ENCODE measurements at regions not wholly inside any gene's neighbourhood (a gene's known extent, or its start where the extent isn't known, plus 50 kb on each side); places are given as distances from the start of the nearest gene placed in this dataset.
A peak's percentile ranks its signal among the peaks of the same experiment; 100 is the strongest.

DNA sequence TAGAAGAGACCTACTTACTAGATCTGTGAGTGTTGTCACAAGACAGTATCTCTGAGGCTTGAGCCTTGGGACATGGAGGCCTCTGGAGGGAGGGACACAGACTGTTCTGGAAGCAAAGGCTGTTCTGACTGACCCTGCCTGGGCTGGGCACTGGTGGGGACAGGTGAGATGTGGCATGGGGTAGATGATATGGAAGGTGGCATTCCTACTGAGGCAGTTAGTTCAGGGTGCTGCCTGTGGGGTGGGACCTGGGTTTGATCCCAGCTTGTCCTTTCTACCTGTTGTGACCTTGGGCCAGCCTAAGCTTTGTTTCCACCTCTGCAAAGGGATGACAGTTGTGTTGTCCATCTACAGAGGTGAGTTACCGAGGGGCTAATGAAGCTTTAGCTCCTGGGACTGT lies 140.2 kb downstream of the C9orf50 start:
- H3K27me3 ChIP-seq (replicated peaks; ENCODE audit: insufficient read depth) = no peaks in the 10 kb centered on the region
- no peaks in the 10 kb centered on the region for H3K9me3 ChIP-seq
- H3K36me3 ChIP-seq = no peaks in the 10 kb centered on the region
- no peak for ATAC-seq (ENCODE audit: insufficient number of reproducible peaks, low FRiP score, low read depth)
- H3K4me3 ChIP-seq = no peak overlapping the region
- TF ChIP-seq, protein P1, sequence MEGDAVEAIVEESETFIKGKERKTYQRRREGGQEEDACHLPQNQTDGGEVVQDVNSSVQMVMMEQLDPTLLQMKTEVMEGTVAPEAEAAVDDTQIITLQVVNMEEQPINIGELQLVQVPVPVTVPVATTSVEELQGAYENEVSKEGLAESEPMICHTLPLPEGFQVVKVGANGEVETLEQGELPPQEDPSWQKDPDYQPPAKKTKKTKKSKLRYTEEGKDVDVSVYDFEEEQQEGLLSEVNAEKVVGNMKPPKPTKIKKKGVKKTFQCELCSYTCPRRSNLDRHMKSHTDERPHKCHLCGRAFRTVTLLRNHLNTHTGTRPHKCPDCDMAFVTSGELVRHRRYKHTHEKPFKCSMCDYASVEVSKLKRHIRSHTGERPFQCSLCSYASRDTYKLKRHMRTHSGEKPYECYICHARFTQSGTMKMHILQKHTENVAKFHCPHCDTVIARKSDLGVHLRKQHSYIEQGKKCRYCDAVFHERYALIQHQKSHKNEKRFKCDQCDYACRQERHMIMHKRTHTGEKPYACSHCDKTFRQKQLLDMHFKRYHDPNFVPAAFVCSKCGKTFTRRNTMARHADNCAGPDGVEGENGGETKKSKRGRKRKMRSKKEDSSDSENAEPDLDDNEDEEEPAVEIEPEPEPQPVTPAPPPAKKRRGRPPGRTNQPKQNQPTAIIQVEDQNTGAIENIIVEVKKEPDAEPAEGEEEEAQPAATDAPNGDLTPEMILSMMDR (IDR thresholded peaks at IDR 0.05) = no peak
- H3K4me1 ChIP-seq (ENCODE audit: control insufficient read depth in 1 of 2, low read depth in 2 of 2) = peaks cover 36 to 62% of the 10 kb centered on the region in 2 donors
- peak overlapping the region; percentile 99 to 100 for H3K27ac ChIP-seq
- DNase-seq (ENCODE audit: low spot score) = no peak

DNA sequence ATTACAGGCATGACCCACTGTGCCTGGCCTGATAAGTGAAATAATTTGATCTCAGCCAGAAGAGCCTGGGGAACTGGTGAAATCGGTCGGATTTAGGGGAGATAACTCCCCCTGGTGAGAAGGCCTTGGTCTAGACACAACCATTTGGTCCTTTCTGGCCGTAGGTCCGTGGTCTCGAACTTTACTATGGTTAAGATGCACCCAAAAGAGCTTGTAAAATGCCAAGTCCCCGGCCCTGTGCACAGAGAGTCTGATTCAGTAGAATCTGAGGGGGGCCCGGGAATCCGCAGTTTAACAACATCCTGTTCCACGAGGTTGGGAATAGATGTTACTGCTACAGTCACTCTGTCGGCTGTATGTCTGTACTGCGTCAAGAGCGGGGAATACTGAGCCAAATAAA lies 140.7 kb downstream of the C9orf50 start:
- no peak overlapping the region for H3K4me3 ChIP-seq
- DNase-seq (ENCODE audit: low spot score) (no peak), ATAC-seq (ENCODE audit: insufficient number of reproducible peaks, low FRiP score, low read depth) (no peak)
- no peaks in the 10 kb centered on the region for H3K36me3 ChIP-seq
- peak overlapping the region; percentile 99 to 100 for H3K27ac ChIP-seq
- peaks cover 32 to 57% of the 10 kb centered on the region in 2 donors for H3K4me1 ChIP-seq (ENCODE audit: control insufficient read depth in 1 of 2, low read depth in 2 of 2)
- H3K27me3 ChIP-seq (replicated peaks; ENCODE audit: insufficient read depth) = no peaks in the 10 kb centered on the region
- TF ChIP-seq, protein P1 (IDR thresholded peaks at IDR 0.05) = peak; percentile 17
- H3K9me3 ChIP-seq = no peaks in the 10 kb centered on the region

DNA sequence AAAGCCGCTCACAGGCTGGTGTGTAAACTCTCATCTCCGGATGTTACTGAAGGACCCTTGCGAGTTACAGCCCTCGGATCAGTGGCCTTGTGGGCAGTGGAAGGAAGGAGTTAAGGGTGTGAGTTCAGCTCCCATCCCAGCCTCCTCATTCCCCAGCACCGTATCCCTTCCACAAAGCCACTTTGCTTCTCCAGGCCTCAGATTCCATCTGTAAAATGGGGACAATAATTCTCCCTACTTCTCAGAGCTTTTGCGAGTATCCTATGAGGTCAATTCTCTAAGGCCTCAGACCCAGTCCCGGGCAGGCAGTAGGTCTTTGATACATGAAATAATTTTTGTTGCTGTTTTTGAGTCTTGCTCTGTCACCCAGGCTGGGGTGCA lies 141.3 kb downstream of the C9orf50 start:
- Histone ChIP-seq H3K4me3 (no peak overlapping the region), H3K27me3 (replicated peaks; ENCODE audit: insufficient read depth) (no peaks in the 10 kb centered on the region), H3K27ac (peak overlapping the region; percentile 99 to 100), H3K36me3 (no peaks in the 10 kb centered on the region), H3K9me3 (no peaks in the 10 kb centered on the region), H3K4me1 (ENCODE audit: control insufficient read depth in 1 of 2, low read depth in 2 of 2) (peaks cover 27 to 51% of the 10 kb centered on the region in 2 donors)
- ATAC-seq (ENCODE audit: insufficient number of reproducible peaks, low FRiP score, low read depth) (no peak), DNase-seq (ENCODE audit: low spot score) (no peak)
- TF ChIP-seq, protein P1 (IDR thresholded peaks at IDR 0.05) = no peak

DNA sequence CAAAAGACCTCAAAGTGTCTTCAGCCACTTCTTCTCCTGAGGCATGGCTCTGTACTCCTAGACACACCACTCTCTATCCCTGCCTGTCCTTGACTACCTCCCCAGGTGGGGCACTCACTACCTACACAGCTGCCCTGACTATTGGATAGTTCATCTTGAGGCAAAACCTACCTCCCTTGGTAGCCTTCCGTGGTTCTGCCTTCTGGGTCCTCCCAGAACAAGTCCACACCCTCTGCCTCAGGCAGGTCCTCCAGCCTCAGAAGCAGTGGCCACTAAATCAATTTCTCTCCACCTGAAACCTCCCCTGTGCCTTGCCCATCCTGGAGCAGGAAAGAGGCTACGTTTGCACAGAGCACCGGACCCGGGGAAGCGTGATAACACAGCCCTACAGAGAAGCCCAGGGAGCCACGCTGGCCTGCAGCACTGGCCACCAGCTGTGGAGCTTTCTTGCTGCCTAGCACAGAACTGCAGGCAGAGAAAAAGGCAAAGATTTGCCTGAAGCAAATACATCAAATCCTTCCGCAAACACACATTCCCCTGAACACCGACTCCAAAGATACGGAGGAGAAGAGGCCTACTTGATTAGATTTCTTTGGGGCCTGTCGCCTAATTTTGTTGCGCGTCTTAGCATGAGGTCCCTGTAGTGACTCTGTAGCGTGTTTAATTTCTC lies 141.8 kb downstream of the C9orf50 start:
- ATAC-seq (ENCODE audit: insufficient number of reproducible peaks, low FRiP score, low read depth) = no peak
- Histone ChIP-seq H3K36me3 (no peaks in the 10 kb centered on the region), H3K4me1 (ENCODE audit: control insufficient read depth in 1 of 2, low read depth in 2 of 2) (peaks cover 21 to 51% of the 10 kb centered on the region in 2 donors), H3K9me3 (no peaks in the 10 kb centered on the region), H3K27ac (peak overlapping the region; percentile 99 to 100), H3K27me3 (replicated peaks; ENCODE audit: insufficient read depth) (no peaks in the 10 kb centered on the region), H3K4me3 (no peak overlapping the region)
- DNase-seq (ENCODE audit: low spot score) = no peak
- TF ChIP-seq, protein P1 (IDR thresholded peaks at IDR 0.05) = no peak

DNA sequence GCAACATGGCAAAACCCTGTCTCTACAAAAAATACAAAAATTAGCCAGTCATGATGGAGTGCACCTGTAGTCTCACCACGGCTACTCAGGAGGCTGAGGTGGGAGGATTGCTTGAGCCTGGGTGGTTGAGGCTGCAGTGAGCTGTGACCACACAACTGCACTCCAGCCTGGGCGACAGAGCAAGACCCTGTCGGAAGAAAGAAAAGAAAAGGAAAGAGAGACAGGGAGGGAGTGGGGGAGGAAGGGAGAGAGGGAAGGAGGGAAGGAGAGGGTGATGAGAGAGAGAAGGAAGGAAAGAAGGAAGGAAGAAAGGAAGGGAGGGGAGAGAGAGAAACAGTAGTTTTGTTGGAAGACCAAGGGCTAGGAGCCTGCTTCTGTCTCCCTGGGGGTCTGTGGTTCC lies 142.4 kb downstream of the C9orf50 start:
- DNase-seq (ENCODE audit: low spot score) (no peak), ATAC-seq (ENCODE audit: insufficient number of reproducible peaks, low FRiP score, low read depth) (no peak)
- Histone ChIP-seq H3K9me3 (no peaks in the 10 kb centered on the region), H3K36me3 (no peaks in the 10 kb centered on the region), H3K27ac (peak overlapping the region; percentile 99 to 100), H3K4me3 (no peak overlapping the region), H3K27me3 (replicated peaks; ENCODE audit: insufficient read depth) (no peaks in the 10 kb centered on the region), H3K4me1 (ENCODE audit: control insufficient read depth in 1 of 2, low read depth in 2 of 2) (peaks cover 18 to 51% of the 10 kb centered on the region in 2 donors)
- TF ChIP-seq, protein P1 (IDR thresholded peaks at IDR 0.05) = no peak
